ENCODE measurements at regions not wholly inside any gene's neighbourhood (a gene's known extent, or its start where the extent isn't known, plus 50 kb on each side); places are given as distances from the start of the nearest gene placed in this dataset.

DNA sequence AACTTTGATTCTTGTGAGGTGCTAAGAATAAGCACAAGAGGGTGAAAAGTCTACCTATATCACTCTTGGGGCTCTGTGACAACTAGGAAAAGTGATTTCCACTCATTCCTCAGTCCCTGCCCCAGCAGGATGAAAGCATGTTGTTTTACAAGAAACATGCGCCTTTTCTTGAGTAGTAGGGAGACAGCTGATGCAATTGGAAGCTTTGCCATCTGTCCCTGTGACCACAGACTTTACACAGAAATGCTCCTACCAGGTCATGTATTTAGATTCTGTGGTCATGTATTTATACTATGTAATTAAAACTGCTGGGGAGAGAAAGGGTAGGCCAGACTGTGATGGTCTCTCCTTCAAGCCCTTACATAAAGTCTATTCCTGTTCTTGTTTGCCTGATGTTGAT, 445.5 kb downstream of the PTPRC start:
- H3K9me3 ChIP-seq (ENCODE audit: insufficient read depth, low read length, severe bottlenecking): no peaks in the 10 kb centered on the region
- ATAC-seq (ENCODE audit: insufficient read depth, low read depth) (peak; percentile 82), DNase-seq (peak; percentile 76)
- peak overlapping the region; percentile 88 for H3K27ac ChIP-seq (ENCODE audit: low read length)
- H2AFZ ChIP-seq (ENCODE audit: low read depth, low read length): peak overlapping the region; percentile 50; the same call in 1 of the 2 replicates
- H3K27me3 ChIP-seq (ENCODE audit: insufficient read depth, low read length, poor library complexity): no peaks in the 10 kb centered on the region
- TF ChIP-seq, protein P1, sequence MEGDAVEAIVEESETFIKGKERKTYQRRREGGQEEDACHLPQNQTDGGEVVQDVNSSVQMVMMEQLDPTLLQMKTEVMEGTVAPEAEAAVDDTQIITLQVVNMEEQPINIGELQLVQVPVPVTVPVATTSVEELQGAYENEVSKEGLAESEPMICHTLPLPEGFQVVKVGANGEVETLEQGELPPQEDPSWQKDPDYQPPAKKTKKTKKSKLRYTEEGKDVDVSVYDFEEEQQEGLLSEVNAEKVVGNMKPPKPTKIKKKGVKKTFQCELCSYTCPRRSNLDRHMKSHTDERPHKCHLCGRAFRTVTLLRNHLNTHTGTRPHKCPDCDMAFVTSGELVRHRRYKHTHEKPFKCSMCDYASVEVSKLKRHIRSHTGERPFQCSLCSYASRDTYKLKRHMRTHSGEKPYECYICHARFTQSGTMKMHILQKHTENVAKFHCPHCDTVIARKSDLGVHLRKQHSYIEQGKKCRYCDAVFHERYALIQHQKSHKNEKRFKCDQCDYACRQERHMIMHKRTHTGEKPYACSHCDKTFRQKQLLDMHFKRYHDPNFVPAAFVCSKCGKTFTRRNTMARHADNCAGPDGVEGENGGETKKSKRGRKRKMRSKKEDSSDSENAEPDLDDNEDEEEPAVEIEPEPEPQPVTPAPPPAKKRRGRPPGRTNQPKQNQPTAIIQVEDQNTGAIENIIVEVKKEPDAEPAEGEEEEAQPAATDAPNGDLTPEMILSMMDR (IDR thresholded peaks at IDR 0.05; ENCODE audit: borderline replicate concordance, extremely low read depth, low read length, poor library complexity, severe bottlenecking): no peak
- TF ChIP-seq EZH2 (IDR thresholded peaks at IDR 0.05; ENCODE audit: borderline replicate concordance, low read depth, low read length, severe bottlenecking): no peak
- H3K4me2 ChIP-seq (ENCODE audit: insufficient read depth, low read length): peak overlapping the region; percentile 45
- peak overlapping the region; percentile 45 for H3K9ac ChIP-seq (ENCODE audit: low read depth, low read length)
- no peaks in the 10 kb centered on the region for H3K36me3 ChIP-seq (ENCODE audit: insufficient read depth, low read length)
- no peak overlapping the region for H3K4me3 ChIP-seq (ENCODE audit: low read depth in 1 of 2, low read length in 2 of 2)
- H3K79me2 ChIP-seq (ENCODE audit: insufficient read depth, low read length): peaks cover 28% of the 10 kb centered on the region
- H4K20me1 ChIP-seq (ENCODE audit: insufficient read depth, low read length): no peaks in the 10 kb centered on the region
- H3K4me1 ChIP-seq (ENCODE audit: insufficient read depth, low read length): peaks cover 87% of the 10 kb centered on the region

DNA sequence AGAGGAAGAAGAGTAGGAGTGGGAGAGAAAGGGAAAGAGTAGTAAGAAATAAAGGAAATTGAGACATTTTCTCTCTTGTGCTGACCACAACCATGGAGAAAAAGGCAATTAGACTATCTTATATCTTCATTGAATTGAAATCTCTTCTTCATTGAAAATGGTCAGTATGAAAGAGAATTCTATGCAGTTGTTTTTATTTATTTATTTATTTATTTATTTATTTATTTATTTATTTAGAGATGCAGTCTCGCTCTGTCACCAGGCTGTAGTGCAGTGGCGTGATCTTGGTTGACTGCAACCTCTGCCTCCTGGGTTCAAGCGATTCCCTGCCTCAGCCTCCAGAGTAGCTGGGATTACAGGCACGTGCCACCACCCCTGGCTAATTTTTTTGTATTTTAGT, 447.1 kb downstream of the PTPRC start:
- Histone ChIP-seq H3K4me1 (ENCODE audit: insufficient read depth, low read length) (peaks cover 96% of the 10 kb centered on the region), H3K9ac (ENCODE audit: low read depth, low read length) (no peak overlapping the region), H4K20me1 (ENCODE audit: insufficient read depth, low read length) (no peaks in the 10 kb centered on the region), H3K4me2 (ENCODE audit: insufficient read depth, low read length) (no peak overlapping the region), H3K36me3 (ENCODE audit: insufficient read depth, low read length) (no peaks in the 10 kb centered on the region), H3K9me3 (ENCODE audit: insufficient read depth, low read length, severe bottlenecking) (no peaks in the 10 kb centered on the region), H3K79me2 (ENCODE audit: insufficient read depth, low read length) (peaks cover 28% of the 10 kb centered on the region), H3K27ac (ENCODE audit: low read length) (peak overlapping the region; percentile 88), H3K4me3 (ENCODE audit: low read depth in 1 of 2, low read length in 2 of 2) (no peak overlapping the region), H3K27me3 (ENCODE audit: insufficient read depth, low read length, poor library complexity) (no peaks in the 10 kb centered on the region), H2AFZ (ENCODE audit: low read depth, low read length) (no peak overlapping the region; the same call in 1 of the 2 replicates)
- no peak for DNase-seq
- TF ChIP-seq EZH2 (IDR thresholded peaks at IDR 0.05; ENCODE audit: borderline replicate concordance, low read depth, low read length, severe bottlenecking): no peak
- TF ChIP-seq, protein P1 (IDR thresholded peaks at IDR 0.05; ENCODE audit: borderline replicate concordance, extremely low read depth, low read length, poor library complexity, severe bottlenecking): no peak
- no peak for ATAC-seq (ENCODE audit: insufficient read depth, low read depth)

DNA sequence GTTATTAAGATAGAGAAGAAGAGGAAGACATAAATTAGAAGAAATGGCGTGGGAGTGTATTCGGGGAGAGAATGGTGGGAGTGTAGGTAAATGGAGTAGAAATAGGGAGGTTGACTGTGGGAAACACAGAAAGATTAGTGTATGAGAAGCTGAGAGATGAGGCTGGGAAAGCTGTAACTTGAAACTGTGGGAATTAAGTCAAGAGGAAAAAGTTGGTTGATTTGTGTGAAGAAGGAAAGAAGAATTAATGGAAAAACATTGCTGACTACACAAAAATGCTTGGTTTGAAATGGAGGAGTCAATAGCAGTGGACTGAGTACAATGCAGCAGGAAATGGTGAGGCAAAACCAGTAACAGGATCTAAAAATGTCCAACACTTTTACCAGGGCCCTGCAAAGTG, 448.3 kb downstream of the PTPRC start:
- Histone ChIP-seq H3K27me3 (ENCODE audit: insufficient read depth, low read length, poor library complexity) (no peaks in the 10 kb centered on the region), H3K4me2 (ENCODE audit: insufficient read depth, low read length) (no peak overlapping the region), H3K79me2 (ENCODE audit: insufficient read depth, low read length) (peaks cover 28% of the 10 kb centered on the region), H4K20me1 (ENCODE audit: insufficient read depth, low read length) (no peaks in the 10 kb centered on the region), H2AFZ (ENCODE audit: low read depth, low read length) (peak overlapping the region; percentile 64), H3K36me3 (ENCODE audit: insufficient read depth, low read length) (no peaks in the 10 kb centered on the region), H3K27ac (ENCODE audit: low read length) (peak overlapping the region; percentile 86), H3K4me1 (ENCODE audit: insufficient read depth, low read length) (peaks cover 87% of the 10 kb centered on the region), H3K9me3 (ENCODE audit: insufficient read depth, low read length, severe bottlenecking) (no peaks in the 10 kb centered on the region), H3K4me3 (ENCODE audit: low read depth in 1 of 2, low read length in 2 of 2) (no peak overlapping the region), H3K9ac (ENCODE audit: low read depth, low read length) (no peak overlapping the region)
- DNase-seq (no peak), ATAC-seq (ENCODE audit: insufficient read depth, low read depth) (no peak)
- TF ChIP-seq, protein P1 (IDR thresholded peaks at IDR 0.05; ENCODE audit: borderline replicate concordance, extremely low read depth, low read length, poor library complexity, severe bottlenecking): no peak
- TF ChIP-seq EZH2 (IDR thresholded peaks at IDR 0.05; ENCODE audit: borderline replicate concordance, low read depth, low read length, severe bottlenecking): no peak

All from DND-41 (cell line).